ENCODE measurements at regions not wholly inside any gene's neighbourhood (a gene's known extent, or its start where the extent isn't known, plus 50 kb on each side); places are given as distances from the start of the nearest gene placed in this dataset.

DNA sequence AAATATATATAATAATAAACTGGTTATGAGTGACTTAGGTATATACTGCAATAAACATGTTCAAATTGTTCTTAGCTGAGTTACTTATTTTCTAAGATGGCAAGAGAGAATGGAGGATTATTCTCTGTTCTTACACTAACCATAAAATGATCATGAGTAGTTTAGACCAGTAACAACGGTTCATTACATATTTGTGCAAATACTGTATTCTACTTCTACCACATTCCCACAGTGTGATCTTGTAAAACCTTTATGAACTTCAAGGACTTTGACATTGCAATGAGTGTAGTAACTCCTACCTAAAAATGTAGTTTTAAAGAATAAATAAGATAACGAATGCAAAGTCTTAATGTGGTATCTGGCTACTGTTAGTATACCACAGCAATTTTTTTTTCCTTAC, 353.7 kb upstream of the NCAM2 start:
- TF ChIP-seq, protein P1, sequence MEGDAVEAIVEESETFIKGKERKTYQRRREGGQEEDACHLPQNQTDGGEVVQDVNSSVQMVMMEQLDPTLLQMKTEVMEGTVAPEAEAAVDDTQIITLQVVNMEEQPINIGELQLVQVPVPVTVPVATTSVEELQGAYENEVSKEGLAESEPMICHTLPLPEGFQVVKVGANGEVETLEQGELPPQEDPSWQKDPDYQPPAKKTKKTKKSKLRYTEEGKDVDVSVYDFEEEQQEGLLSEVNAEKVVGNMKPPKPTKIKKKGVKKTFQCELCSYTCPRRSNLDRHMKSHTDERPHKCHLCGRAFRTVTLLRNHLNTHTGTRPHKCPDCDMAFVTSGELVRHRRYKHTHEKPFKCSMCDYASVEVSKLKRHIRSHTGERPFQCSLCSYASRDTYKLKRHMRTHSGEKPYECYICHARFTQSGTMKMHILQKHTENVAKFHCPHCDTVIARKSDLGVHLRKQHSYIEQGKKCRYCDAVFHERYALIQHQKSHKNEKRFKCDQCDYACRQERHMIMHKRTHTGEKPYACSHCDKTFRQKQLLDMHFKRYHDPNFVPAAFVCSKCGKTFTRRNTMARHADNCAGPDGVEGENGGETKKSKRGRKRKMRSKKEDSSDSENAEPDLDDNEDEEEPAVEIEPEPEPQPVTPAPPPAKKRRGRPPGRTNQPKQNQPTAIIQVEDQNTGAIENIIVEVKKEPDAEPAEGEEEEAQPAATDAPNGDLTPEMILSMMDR (IDR thresholded peaks at IDR 0.05), result no peak
- TF ChIP-seq POLR2A (IDR thresholded peaks at IDR 0.05; ENCODE audit: low read depth), result no peak
